ENCODE measurements at regions not wholly inside any gene's neighbourhood (a gene's known extent, or its start where the extent isn't known, plus 50 kb on each side); places are given as distances from the start of the nearest gene placed in this dataset.

DNA sequence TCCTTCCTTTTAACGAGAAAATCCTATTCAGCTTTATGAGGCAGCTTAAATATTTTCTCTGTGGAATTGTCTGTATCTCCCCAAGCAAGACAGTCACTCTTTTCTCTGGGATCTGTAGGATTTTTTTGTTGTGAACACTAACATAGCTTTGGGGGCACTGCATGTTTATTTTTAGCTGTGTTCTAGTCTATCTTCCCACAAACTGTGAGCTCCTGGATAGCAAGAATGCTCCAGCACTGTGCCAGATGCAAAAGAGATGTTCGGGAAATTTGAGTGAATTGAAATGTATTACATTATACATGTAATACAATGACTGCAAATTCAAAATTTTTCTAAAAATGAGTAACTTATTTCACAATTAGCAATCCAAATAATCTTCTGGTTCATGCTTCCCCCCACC lies 282.2 kb downstream of the PLPP3 start:
- TF ChIP-seq, protein P1, sequence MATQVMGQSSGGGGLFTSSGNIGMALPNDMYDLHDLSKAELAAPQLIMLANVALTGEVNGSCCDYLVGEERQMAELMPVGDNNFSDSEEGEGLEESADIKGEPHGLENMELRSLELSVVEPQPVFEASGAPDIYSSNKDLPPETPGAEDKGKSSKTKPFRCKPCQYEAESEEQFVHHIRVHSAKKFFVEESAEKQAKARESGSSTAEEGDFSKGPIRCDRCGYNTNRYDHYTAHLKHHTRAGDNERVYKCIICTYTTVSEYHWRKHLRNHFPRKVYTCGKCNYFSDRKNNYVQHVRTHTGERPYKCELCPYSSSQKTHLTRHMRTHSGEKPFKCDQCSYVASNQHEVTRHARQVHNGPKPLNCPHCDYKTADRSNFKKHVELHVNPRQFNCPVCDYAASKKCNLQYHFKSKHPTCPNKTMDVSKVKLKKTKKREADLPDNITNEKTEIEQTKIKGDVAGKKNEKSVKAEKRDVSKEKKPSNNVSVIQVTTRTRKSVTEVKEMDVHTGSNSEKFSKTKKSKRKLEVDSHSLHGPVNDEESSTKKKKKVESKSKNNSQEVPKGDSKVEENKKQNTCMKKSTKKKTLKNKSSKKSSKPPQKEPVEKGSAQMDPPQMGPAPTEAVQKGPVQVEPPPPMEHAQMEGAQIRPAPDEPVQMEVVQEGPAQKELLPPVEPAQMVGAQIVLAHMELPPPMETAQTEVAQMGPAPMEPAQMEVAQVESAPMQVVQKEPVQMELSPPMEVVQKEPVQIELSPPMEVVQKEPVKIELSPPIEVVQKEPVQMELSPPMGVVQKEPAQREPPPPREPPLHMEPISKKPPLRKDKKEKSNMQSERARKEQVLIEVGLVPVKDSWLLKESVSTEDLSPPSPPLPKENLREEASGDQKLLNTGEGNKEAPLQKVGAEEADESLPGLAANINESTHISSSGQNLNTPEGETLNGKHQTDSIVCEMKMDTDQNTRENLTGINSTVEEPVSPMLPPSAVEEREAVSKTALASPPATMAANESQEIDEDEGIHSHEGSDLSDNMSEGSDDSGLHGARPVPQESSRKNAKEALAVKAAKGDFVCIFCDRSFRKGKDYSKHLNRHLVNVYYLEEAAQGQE (IDR thresholded peaks at IDR 0.05; ENCODE audit: insufficient replicate concordance, low read depth), result no peak
- TF ChIP-seq, protein P2, sequence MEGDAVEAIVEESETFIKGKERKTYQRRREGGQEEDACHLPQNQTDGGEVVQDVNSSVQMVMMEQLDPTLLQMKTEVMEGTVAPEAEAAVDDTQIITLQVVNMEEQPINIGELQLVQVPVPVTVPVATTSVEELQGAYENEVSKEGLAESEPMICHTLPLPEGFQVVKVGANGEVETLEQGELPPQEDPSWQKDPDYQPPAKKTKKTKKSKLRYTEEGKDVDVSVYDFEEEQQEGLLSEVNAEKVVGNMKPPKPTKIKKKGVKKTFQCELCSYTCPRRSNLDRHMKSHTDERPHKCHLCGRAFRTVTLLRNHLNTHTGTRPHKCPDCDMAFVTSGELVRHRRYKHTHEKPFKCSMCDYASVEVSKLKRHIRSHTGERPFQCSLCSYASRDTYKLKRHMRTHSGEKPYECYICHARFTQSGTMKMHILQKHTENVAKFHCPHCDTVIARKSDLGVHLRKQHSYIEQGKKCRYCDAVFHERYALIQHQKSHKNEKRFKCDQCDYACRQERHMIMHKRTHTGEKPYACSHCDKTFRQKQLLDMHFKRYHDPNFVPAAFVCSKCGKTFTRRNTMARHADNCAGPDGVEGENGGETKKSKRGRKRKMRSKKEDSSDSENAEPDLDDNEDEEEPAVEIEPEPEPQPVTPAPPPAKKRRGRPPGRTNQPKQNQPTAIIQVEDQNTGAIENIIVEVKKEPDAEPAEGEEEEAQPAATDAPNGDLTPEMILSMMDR (IDR thresholded peaks at IDR 0.05; ENCODE audit: insufficient read depth, low read length), result no peak
- TF ChIP-seq POLR2AphosphoS5 (IDR thresholded peaks at IDR 0.05; ENCODE audit: low read depth), result no peak
